HL-60/S4 treated with retinoic acid at 250 ng/mL for 4 days and 3 days (cell line): ENCODE measurements at regions not wholly inside any gene's neighbourhood (a gene's known extent, or its start where the extent isn't known, plus 50 kb on each side); places are given as distances from the start of the nearest gene placed in this dataset.

Experiments used
- in situ Hi-C: fragments of 300-500 bp; cut with MboI; formaldehyde crosslinking; loops from 2 replicates; pipeline ENCODE4 v1.7.0; 2022; ENCODE audit warnings: low sequenced_read_pairs

- in situ Hi-C loops: no loop called here
Observed at GRCh38 chr7:40977533-40977932, 725.4 kb downstream of the INHBA start.

- in situ Hi-C loops: no loop called here
Observed at GRCh38 chr7:40972426-40972825, 730.5 kb downstream of the INHBA start.

- in situ Hi-C loops: no loop called here
Observed at GRCh38 chr7:40969641-40970040, 733.2 kb downstream of the INHBA start.

- in situ Hi-C loops: no loop called here
Observed at GRCh38 chr7:40966693-40967092, 736.2 kb downstream of the INHBA start.

- in situ Hi-C loops: no loop called here
Observed at GRCh38 chr7:40965774-40966173, 737.1 kb downstream of the INHBA start.

- in situ Hi-C loops: no loop called here
Observed at GRCh38 chr7:40965016-40965415, 737.9 kb downstream of the INHBA start.

- in situ Hi-C loops: no loop called here
Observed at GRCh38 chr7:40964610-40965009, 738.3 kb downstream of the INHBA start.

GRCh38 chr7:40959955-40960354 is 742.9 kb downstream of the INHBA start:
- in situ Hi-C loops: no loop called here

- in situ Hi-C loops: no loop called here
Observed at GRCh38 chr7:40948239-40948638, 754.7 kb downstream of the INHBA start.

GRCh38 chr7:40947566-40947965 is 755.3 kb downstream of the INHBA start:
- in situ Hi-C loops: no loop called here

GRCh38 chr7:40946549-40946948 is 756.3 kb downstream of the INHBA start:
- in situ Hi-C loops: no loop called here

- in situ Hi-C loops: no loop called here
Observed at GRCh38 chr7:40945788-40946187, 757.1 kb downstream of the INHBA start.

- in situ Hi-C loops: no loop called here
Observed at GRCh38 chr7:40944981-40945585, 757.8 kb downstream of the INHBA start.

- in situ Hi-C loops: no loop called here
Observed at GRCh38 chr7:40937879-40938278, 765.0 kb downstream of the INHBA start.

GRCh38 chr7:40935435-40935834 is 767.5 kb downstream of the INHBA start:
- in situ Hi-C loops: no loop called here

- in situ Hi-C loops: no loop called here
Observed at GRCh38 chr7:40923626-40924025, 779.3 kb downstream of the INHBA start.

GRCh38 chr7:40922316-40922670 is 780.6 kb downstream of the INHBA start:
- in situ Hi-C loops: no loop called here

GRCh38 chr7:40921589-40922315 is 781.1 kb downstream of the INHBA start:
- in situ Hi-C loops: no loop called here

GRCh38 chr7:40918701-40919271 is 784.0 kb downstream of the SUGCT start:
- in situ Hi-C loops: no loop called here

- in situ Hi-C loops: no loop called here
Observed at GRCh38 chr7:40916813-40917212, 782.0 kb downstream of the SUGCT start.

- in situ Hi-C loops: no loop called here
Observed at GRCh38 chr7:40915071-40915470, 780.3 kb downstream of the SUGCT start.
